ENCODE measurements at regions not wholly inside any gene's neighbourhood (a gene's known extent, or its start where the extent isn't known, plus 50 kb on each side); places are given as distances from the start of the nearest gene placed in this dataset.

DNA sequence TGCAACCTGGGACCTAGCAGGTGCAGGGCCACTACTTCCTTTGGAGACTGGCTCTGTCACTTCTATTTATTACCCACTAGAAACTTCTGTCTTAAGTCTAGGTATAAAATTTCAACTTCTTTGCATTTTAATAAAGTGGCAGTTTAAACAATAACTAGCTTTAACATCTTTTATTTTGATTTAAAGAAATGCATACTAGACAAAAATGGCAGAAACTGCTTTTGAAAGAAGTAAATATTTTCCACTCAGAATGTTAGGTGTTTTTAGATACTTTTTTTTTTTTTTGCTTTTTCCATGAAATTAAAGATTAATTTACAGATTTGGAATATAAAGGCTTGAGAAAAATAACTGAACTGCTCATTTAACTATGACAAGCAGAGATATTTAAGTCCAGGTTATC lies 1477.6 kb downstream of the KCNT2 start:
- Histone ChIP-seq H3K4me3 (no peak overlapping the region), H3K36me3 (no peaks in the 10 kb centered on the region), H3K4me1 (no peaks in the 10 kb centered on the region), H3K27ac (no peak overlapping the region), H3K27me3 (no peaks in the 10 kb centered on the region), H3K9me3 (peaks cover 0 to 10% of the 10 kb centered on the region in 2 donors)
- DNase-seq, result no peak
- TF ChIP-seq CTCF (IDR thresholded peaks at IDR 0.05), result no peak
- intact Hi-C loops (cut with DNase I), result no loop called here
- ATAC-seq, result no peak

DNA sequence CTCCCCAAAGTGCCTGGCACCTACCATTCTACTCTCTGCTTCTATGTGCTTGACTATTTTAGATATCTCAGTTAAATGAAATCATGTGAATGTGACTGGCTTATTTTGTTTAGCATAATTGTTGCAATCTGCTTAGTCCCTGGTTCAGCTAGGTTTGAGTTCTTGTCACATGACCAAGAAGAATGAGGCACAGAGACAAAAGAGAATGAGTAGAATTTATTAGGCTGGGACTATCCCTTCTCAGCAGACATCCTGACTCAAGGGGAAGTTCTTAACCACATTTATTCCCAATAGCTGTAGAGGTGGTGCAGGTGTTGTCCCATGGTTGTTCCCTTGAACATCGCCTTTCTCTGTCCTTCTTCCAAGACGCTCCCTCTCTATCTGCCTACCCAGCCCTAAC lies 1485.7 kb downstream of the KCNT2 start:
- Histone ChIP-seq H3K27me3 (no peaks in the 10 kb centered on the region), H3K27ac (no peak overlapping the region), H3K4me3 (no peak overlapping the region), H3K4me1 (no peaks in the 10 kb centered on the region), H3K36me3 (no peaks in the 10 kb centered on the region), H3K9me3 (no peaks in the 10 kb centered on the region)
- intact Hi-C loops (cut with DNase I), result no loop called here
- DNase-seq, result no peak
- no peak for TF ChIP-seq CTCF (IDR thresholded peaks at IDR 0.05)
- ATAC-seq, result no peak

DNA sequence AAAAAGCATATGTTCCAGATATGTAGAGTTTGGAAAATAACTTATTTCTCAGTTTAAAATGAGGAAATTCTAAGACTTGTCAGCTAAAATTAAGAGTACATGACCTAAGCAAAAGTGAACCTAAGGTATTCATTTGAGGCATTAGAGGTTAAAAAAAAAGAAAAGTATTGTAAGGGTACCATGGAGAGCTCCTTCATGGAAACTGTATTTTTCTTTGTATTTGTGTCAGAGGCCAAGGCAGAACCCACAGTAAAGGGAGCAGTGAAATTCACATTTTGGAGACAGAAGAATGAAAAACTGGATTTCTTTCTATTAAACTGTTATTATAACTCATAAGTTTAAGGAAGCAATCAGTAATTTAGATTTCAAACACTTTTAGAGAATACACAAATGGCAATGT lies 1494.8 kb downstream of the KCNT2 start:
- Histone ChIP-seq H3K9me3 (peaks cover 0 to 15% of the 10 kb centered on the region in 2 donors), H3K27me3 (no peaks in the 10 kb centered on the region), H3K27ac (no peak overlapping the region), H3K4me1 (no peaks in the 10 kb centered on the region), H3K36me3 (no peaks in the 10 kb centered on the region), H3K4me3 (no peak overlapping the region)
- DNase-seq, result no peak
- no peak for ATAC-seq
- intact Hi-C loops (cut with DNase I), result no loop called here
- no peak for TF ChIP-seq CTCF (IDR thresholded peaks at IDR 0.05)

GRCh38 chr1:195105773-195106172 lies 1502.5 kb downstream of the KCNT2 start:
- Histone ChIP-seq H3K9me3 (peaks cover 0 to 33% of the 10 kb centered on the region in 2 donors), H3K4me1 (no peaks in the 10 kb centered on the region)

GRCh38 chr1:195105281-195105680 lies 1503.0 kb downstream of the KCNT2 start:
- ATAC-seq (no peak), DNase-seq (no peak)
- H3K9me3 ChIP-seq, result peaks cover 0 to 29% of the 10 kb centered on the region in 2 donors
- H3K4me1 ChIP-seq, result no peaks in the 10 kb centered on the region
- H3K36me3 ChIP-seq, result no peaks in the 10 kb centered on the region
- no peak overlapping the region for H3K27ac ChIP-seq
- H3K27me3 ChIP-seq, result no peaks in the 10 kb centered on the region
- no peak overlapping the region for H3K4me3 ChIP-seq
- intact Hi-C loops (cut with DNase I), result no loop called here
- TF ChIP-seq CTCF (IDR thresholded peaks at IDR 0.05), result no peak

More at GRCh38 chr1:195105773-195106172, 1502.5 kb downstream of the KCNT2 start:
- TF ChIP-seq CTCF (IDR thresholded peaks at IDR 0.05), result no peak
- H3K4me3 ChIP-seq, result no peak overlapping the region
- no peak overlapping the region for H3K27ac ChIP-seq
- ATAC-seq (no peak), DNase-seq (no peak)
- no peaks in the 10 kb centered on the region for H3K27me3 ChIP-seq
- H3K36me3 ChIP-seq, result no peaks in the 10 kb centered on the region
- intact Hi-C loops (cut with DNase I), result no loop called here

All from left lung (tissue), 4 donors.